ENCODE measurements at regions not wholly inside any gene's neighbourhood (a gene's known extent, or its start where the extent isn't known, plus 50 kb on each side); places are given as distances from the start of the nearest gene placed in this dataset.

DNA sequence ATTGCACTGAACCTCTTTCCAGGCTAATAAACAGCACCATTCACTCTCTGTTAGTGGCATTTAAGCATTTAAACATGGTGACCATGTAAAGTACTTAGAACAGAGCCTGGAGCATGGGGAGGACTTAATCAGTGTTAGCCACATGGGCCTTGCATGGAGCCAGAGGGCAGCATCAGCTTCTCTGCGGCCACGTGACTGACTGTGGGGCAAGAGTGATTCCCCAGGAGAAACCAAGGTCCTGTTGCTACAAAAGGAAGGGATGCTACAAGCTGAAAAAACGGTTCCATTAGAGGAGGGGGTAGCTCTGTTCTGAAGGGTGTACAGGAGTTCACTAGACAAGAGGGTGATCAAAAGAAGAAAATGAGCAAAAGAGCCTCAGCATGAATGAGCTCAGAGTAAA is 256.8 kb downstream of the MATN1 start:
- TF ChIP-seq, protein P1, sequence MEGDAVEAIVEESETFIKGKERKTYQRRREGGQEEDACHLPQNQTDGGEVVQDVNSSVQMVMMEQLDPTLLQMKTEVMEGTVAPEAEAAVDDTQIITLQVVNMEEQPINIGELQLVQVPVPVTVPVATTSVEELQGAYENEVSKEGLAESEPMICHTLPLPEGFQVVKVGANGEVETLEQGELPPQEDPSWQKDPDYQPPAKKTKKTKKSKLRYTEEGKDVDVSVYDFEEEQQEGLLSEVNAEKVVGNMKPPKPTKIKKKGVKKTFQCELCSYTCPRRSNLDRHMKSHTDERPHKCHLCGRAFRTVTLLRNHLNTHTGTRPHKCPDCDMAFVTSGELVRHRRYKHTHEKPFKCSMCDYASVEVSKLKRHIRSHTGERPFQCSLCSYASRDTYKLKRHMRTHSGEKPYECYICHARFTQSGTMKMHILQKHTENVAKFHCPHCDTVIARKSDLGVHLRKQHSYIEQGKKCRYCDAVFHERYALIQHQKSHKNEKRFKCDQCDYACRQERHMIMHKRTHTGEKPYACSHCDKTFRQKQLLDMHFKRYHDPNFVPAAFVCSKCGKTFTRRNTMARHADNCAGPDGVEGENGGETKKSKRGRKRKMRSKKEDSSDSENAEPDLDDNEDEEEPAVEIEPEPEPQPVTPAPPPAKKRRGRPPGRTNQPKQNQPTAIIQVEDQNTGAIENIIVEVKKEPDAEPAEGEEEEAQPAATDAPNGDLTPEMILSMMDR (IDR thresholded peaks at IDR 0.05; ENCODE audit: low read depth, low read length, missing input control), result no peak
- TF ChIP-seq JUND (IDR thresholded peaks at IDR 0.05), result no peak
- TF ChIP-seq, protein P2, sequence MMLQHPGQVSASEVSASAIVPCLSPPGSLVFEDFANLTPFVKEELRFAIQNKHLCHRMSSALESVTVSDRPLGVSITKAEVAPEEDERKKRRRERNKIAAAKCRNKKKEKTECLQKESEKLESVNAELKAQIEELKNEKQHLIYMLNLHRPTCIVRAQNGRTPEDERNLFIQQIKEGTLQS (IDR thresholded peaks at IDR 0.05), result no peak
